ENCODE measurements at regions not wholly inside any gene's neighbourhood (a gene's known extent, or its start where the extent isn't known, plus 50 kb on each side); places are given as distances from the start of the nearest gene placed in this dataset.

DNA sequence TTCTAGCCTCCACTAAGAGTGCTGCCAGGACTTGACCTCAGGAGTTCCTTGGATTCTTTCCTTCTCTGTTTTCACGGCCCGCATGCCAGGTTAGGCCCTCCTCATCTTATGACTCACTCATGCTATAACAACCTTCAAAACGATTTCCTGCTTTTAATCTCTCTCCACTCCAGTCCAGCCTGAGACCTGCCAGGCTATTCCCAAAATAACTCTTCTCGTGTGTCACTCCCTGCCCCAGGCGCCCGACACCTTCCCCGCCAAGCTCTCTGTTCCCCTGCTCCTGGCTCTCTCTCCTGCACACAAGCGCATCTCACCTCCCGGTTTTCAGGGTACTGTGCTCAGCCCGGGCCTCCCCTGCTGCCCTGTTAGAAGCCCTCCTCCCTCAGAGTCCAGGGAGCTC, 64.1 kb upstream of the RPS6KA2 start:
- TF ChIP-seq, protein P1, sequence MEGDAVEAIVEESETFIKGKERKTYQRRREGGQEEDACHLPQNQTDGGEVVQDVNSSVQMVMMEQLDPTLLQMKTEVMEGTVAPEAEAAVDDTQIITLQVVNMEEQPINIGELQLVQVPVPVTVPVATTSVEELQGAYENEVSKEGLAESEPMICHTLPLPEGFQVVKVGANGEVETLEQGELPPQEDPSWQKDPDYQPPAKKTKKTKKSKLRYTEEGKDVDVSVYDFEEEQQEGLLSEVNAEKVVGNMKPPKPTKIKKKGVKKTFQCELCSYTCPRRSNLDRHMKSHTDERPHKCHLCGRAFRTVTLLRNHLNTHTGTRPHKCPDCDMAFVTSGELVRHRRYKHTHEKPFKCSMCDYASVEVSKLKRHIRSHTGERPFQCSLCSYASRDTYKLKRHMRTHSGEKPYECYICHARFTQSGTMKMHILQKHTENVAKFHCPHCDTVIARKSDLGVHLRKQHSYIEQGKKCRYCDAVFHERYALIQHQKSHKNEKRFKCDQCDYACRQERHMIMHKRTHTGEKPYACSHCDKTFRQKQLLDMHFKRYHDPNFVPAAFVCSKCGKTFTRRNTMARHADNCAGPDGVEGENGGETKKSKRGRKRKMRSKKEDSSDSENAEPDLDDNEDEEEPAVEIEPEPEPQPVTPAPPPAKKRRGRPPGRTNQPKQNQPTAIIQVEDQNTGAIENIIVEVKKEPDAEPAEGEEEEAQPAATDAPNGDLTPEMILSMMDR (IDR thresholded peaks at IDR 0.05; ENCODE audit: insufficient read depth, low read length, poor library complexity, severe bottlenecking), result no peak
- no peak for TF ChIP-seq EZH2phosphoT487 (conservative IDR thresholded peaks at IDR 0.05; ENCODE audit: low read length)
